T-helper 2 cell (primary cell): ENCODE measurements at regions not wholly inside any gene's neighbourhood (a gene's known extent, or its start where the extent isn't known, plus 50 kb on each side); places are given as distances from the start of the nearest gene placed in this dataset.

Experiments
- DNase-seq, 5 experiments: peaks; one replicate each; pipeline versions ENCODE4 v3.0.0 to v3.0.0-alpha.2; 2012 to 2022

- DNase-seq: no peak
Measured at GRCh38 chr22:34454598-34454997, 534.3 kb upstream of the LARGE1 start.

DNA sequence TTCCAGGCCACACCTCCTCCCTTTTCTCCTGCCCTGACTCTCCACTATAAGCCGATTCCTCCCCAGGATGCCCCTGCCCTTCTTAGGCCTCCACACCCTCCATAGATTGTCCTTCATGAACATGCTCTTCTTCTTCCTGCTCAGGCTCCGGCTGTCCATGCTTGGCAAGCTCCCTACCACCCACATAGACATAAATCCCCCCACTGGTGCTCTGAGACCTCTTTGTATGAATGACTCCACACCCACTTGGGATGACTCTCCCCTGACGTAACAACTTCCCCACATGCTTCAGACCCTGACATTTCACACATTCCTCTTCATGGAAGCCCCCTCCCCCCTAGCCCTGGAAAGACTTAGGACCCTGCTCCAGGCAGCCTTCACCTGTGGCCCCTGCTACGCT, 542.5 kb upstream of the LARGE1 start:
- no peak for DNase-seq

DNA sequence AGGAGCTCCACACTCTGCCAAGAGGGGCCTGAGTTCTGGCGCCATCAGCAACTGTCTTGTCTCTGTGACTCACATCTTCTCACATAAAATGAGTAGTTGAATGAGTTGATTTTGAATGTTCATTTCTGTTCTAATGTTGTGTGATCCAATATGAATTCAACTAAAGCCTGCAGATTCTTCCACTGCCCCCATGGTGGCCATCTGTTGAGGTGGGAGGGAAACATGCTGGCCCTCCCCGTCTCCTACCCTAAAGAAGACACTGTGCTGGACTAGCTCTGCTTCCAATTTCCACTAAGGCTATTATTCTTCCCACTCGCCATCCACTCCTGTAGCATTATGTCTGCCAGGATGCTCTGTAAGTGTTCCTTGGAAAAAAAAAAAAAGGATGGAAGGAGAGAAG, 555.6 kb upstream of the LARGE1 start:
- DNase-seq: no peak

DNA sequence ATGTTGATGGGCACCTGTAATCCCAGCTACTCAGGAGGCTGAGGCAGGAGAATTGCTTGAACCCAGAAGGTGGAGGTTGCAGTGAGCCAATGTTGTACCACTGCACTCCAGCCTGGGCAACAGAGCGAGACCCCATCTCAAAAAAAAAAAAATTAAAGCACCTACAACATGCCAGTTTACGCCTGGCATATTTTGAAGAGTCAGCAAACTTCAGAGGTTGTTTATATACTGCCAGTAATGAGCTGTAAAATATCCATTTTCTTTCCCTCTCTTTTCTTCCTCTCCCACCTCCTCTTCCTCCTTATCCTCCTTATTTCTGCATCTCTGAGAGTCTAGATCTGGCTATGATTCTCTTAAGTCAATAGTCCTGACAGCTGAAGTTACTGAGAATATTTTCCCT, 556.5 kb upstream of the LARGE1 start:
- no peak for DNase-seq

- no peak for DNase-seq
Measured at GRCh38 chr22:34481090-34481489, 560.8 kb upstream of the LARGE1 start.

GRCh38 chr22:34486381-34486780, 566.1 kb upstream of the LARGE1 start:
- no peak for DNase-seq

DNA sequence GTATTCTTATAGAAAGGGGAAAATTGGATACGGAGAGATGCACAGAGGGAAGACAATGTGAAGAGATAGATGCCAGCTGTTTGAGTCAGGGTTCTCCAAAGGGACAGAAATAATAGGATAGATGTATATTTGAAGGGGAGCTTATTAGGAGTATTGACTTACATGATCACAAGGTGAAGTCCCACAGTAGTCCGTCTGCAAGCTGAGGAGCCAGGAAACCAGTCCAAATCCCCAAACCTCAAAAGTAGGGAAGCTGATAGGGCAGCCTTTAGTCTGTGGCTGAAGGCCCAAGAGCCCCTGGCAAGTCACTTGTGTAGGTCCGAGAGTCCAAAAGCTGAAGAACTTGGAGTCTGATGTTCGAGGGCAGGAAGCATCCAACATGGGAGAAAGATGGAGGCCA, 569.6 kb upstream of the LARGE1 start:
- no peak for DNase-seq

- no peak for DNase-seq
Measured at GRCh38 chr22:34490886-34491285, 570.6 kb upstream of the LARGE1 start.

DNA sequence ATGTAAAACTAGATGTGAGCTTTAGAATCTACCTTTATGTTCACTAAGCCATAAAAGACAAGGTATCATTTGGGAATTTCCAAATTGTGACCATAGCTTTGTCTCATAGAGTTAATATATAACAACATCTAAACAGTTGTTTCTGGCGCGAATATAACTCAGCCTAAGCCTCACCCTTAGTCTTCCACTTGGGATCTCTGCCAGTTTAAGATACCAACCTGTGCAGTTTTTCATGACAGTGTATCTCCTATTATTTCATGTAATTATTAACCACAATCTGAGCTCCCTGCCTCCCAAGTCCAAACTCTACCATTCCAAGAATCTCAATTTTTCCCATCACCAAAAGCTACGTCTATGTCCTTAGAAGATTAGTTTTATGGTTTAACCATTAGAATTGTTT, 572.5 kb upstream of the ISX start:
- DNase-seq: no peak

DNA sequence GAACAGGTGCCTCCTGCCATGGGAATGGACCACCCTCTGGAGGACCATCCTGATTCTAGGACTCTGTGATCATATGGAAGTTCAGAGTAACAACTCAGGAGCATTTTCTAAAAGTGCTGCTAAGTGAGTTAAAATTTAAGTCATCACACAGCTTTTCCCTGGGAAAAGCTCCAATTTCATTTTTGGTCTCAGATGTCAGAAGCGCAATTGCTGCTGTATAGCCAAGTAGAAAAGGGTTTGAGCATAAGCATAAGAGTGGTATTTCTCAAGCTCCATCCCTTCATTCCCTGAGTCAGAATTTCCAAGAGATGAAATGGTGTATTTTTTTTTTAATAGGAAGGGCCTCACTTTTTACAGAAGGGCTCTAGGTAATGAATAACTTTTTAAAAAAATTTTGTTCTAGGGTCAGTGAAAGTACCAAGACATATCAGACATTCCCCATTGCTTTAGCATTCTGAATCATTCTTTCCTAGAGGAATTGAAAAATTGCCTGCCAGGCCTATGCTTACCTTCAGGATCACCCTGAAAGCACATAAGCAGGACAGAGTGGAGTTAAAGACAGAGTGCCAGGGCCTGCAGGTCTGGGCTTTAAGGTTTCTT, 564.5 kb upstream of the ISX start:
- DNase-seq: no peak

GRCh38 chr22:34502821-34503220, 563.1 kb upstream of the ISX start:
- no peak for DNase-seq

DNA sequence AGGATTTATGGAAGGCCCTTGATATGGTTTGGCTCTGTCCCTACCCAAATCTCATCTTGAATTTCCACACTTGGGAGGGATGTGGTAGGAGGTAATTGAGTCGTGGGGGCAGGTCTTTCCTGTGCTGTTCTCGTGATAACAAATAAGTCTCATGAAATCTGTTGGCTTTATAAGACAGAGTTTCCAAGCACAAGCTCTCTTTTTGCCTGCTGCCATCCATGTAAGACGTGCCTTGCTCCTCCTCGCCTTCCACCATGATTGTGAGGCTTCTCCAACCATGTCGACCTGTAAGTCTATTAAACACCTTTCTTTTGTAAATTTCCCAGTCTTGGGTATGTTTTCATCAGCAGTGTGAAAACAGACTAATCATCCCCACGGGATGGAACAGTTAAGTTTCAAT, 557.2 kb upstream of the ISX start:
- DNase-seq: no peak

DNA sequence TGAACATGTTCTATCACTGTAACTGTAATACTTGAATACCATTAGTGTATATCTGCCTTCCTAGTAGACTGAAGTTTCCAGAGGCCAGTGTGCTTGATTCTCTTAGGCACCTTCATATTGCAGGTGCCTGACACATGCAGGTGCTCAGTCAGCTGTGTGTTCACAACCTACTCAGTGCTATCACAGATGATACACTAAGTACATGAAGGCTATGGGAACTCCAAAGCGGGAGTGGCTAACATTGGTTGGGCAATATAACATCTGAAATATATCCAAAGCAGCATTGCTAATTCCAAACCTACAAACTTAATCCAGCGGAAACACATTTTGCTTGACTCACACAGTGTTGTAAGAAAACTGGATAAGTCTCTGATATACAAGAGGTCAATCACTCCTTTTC, 539.3 kb upstream of the ISX start:
- no peak for DNase-seq

- no peak for DNase-seq
Measured at GRCh38 chr22:34534101-34534500, 531.9 kb upstream of the ISX start.

DNA sequence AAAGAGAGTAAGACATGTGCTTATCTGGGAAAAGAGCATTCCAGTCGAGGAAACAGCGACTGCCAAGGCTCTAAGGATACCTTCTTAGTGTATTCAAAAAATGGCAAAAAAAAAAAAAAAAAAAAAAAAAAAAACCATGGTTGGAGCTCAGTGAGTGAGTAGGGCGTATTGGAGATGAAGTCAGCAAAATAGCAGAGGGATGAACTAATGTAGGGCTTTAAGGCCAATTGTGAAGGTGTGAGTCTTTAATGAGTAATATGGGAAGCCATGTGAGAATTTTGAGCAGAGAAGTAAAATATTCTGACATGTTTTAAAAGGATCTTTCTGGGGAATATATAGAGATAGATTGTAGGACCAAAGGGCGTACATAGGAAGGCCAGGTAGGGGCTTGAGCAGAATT, 498.6 kb upstream of the ISX start:
- no peak for DNase-seq

- DNase-seq: no peak
Measured at GRCh38 chr22:34570408-34570807, 495.6 kb upstream of the ISX start.

DNA sequence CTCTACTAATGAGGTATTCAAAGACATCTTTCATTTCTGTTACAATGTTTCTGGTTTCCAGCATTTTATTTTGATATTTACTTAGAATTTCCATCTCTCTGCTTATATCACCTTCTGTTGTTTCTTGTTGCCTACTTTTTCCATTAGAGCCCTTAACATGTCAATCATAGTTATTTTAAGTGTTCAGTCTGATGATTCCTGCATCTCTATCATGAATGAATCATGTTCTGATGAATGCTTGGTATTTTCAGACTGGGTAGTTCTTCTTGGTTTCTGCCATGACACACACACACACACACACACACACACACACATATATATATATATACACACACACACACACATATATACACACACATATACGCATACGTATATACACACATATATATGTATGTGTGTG, 486.4 kb upstream of the ISX start:
- no peak for DNase-seq

DNA sequence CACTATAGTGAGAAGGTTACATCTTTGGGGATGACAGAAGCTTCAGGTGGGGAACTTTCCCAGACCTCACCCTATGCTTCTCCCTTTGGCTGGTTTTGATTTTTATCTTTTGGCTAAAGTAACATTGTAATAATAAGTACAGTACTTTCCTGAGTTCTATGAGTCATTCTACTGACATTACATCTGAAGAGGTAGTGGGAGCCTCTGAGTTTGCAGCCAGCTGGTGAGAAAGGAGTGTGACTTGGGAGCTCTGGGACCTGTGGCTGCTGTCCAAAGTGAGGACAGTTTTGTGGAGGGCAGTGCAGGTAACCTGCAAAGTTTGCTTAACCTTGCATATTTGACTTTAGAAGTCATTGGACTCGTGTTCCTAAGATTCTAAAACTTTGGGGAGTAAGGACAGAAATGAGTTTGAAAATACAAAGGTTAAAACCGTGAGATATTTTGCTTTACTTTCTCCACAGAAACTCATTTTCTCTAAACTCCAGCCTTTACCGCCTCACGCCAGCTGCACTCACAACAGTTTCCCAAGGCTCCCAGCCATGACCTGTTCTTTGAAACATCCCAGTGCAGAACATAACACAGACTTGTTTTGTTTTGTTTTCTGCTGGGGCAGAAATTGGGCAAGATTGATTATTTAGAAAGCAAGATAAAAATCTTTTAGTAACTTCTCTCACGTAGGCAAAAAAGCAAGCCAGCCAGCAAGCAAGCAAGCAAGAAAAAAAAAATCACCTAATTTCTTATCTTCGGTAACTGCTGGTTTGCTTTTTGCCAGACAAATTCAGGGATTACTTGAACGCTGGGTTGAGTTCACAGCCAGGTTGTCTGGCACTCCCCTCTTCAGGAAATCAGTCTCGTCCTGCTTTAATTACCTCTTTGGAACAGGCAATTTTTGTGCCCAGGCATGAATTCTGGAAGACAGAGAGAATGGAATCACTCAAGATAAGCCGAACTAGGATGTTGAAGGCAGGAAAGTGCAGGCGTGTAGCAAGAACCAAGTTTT, 478.3 kb upstream of the ISX start:
- DNase-seq: no peak

- no peak for DNase-seq
Measured at GRCh38 chr22:34588871-34589545, 476.9 kb upstream of the ISX start.

GRCh38 chr22:34592123-34592740, 473.7 kb upstream of the ISX start:
- DNase-seq: no peak

DNA sequence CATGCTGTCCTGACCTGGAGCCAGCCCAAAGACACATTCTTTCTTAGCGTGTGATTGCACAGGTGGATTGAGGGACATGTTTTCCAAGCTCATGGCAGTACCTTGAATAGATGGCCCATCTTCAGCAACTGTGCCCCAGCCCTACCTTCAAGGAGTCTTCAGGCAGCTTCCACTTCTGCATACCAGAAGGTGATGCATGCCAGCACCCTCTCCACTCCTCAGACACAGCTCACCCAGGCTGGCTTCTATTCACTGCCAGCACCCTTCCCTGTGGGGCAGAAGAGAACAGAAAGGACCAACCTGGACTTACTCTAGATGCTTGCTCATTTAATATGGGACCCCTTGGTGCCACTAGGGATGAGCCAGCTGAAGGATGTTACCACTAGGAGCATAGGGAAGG, 466.4 kb upstream of the ISX start:
- DNase-seq: no peak

DNA sequence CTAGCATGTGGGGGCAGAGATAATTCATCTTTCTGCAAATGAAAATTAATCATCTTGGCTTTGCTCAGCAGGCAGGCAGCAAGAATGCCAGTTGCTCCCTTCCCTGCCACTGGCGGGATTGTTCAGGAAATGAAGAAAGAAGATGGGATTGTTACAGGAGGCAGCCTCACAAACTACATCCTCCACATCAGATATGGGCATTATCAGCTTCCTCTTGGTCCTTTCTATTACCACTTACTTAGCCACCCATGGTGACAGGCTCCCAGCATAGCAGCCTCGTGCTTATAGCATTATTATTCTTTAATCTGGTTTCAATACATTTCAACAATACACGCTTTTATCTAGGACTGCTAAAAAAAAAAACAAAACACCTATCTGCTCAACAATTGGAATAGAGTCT, 461.6 kb upstream of the ISX start:
- DNase-seq: no peak

DNA sequence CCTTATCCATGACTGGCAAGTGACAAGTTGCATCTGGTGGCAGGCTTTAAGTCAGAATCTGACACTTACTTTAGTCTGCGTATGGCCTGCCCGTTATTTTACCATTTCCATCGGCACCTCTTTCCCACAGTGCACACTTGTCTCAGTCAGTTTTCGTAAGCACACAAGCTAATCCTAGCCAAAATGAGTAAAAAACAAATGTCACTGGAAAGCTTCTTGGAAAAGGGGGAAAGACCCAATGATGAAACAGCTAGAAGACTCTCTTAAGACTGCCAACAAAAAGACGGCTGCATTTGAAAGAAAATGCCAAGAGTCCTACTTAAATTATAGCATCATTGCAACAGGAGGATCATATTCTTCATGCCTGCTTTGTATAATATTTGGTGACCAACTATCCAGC, 457.9 kb upstream of the ISX start:
- DNase-seq: no peak
